ENCODE measurements at regions not wholly inside any gene's neighbourhood (a gene's known extent, or its start where the extent isn't known, plus 50 kb on each side); places are given as distances from the start of the nearest gene placed in this dataset.

DNA sequence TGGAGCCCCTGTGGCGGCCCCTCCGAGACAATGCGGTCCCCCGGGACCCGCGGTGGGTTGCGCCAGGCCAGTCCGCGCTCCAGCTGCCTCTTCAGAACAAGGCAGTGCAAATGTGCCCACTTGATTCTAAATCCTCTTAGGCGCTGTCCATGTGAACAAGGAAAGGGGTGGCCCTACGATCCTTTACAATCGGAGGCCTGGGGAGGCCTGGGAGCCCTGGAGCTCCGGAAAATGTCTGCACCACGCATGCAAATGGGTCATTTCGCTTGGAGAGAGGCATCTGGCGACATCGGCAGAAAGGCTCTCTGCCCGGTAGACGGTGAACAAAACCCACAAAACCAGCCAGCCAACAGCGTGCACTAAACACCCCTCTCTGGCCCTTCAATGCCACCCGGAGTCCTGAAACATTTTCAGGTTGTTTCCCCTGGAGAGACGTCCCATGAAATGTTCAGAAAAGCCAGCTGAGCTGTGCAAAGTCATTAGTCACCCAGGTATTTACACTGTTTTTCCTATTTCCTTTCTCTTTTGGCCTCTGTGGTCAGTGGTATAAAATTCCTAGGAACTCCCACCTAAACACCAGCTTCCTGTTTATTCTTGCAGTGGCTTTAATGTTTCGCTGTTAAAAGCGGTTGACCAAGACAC is 102.8 kb upstream of the ZNF438 start:
- TF ChIP-seq CTCF (IDR thresholded peaks at IDR 0.05): no peak
- TF ChIP-seq POLR2A (IDR thresholded peaks at IDR 0.05): no peak

Measured in heart left ventricle (tissue), 13 donors.